ENCODE measurements at regions not wholly inside any gene's neighbourhood (a gene's known extent, or its start where the extent isn't known, plus 50 kb on each side); places are given as distances from the start of the nearest gene placed in this dataset.
"Not testable (repeated sequence)": the region's sequence is repeated elsewhere in the genome, so short reads cannot be mapped to it uniquely, and the experiment has no call there.

DNA sequence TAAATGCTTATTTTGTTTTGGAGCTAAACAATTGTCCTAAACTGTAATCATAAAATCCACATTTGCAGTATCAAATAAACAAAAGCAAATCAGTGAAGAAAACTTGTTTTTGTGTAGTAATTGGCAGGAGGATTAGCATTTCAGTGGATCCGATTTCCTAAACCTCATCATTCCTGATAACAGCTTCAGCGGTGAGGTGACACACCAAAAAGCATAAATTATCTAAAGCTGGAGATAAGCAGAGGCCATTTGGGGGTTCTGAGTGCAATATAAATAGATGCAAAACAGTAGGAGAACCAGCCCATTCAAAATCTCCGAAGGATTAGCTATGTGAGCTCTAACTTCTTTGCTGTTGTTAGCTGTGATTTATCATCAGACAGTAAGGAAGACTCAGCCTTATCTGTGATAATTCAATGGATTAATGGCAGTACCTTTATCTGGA, 235.8 kb downstream of the EPHA7 start:
- DNase-seq = no peak

- DNase-seq = no peak
These were observed 236.3 kb downstream of the EPHA7 start for GRCh38 chr6:93182938-93183479.

GRCh38 chr6:93177918-93178317, 241.4 kb downstream of the EPHA7 start:
- no peak for DNase-seq

GRCh38 chr6:93177438-93177837, 241.9 kb downstream of the EPHA7 start:
- DNase-seq = no peak

DNA sequence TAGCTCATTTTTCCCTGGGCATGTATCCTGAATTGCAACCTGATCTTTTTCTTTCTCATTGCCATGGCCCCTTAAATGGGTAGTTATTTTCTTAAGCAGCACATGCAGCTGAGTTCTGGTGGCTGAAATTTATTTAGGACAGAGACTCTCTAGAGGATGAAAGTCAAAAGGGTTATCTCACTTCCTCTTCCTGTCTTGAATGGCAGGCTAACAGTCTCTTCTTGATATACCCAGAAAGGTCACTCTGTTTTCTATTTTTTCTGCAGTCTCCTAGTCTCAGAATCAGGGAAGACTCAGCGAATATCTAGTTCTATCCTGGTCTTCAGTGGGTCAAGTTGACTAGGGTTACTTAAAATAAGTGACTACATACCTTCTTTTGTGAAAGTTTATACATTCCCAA, 243.3 kb downstream of the EPHA7 start:
- no peak for DNase-seq

GRCh38 chr6:93173573-93173972, 245.8 kb downstream of the EPHA7 start:
- DNase-seq = not testable (repeated sequence)

- no peak for DNase-seq
These were observed 253.4 kb downstream of the EPHA7 start for GRCh38 chr6:93165850-93166430.

DNA sequence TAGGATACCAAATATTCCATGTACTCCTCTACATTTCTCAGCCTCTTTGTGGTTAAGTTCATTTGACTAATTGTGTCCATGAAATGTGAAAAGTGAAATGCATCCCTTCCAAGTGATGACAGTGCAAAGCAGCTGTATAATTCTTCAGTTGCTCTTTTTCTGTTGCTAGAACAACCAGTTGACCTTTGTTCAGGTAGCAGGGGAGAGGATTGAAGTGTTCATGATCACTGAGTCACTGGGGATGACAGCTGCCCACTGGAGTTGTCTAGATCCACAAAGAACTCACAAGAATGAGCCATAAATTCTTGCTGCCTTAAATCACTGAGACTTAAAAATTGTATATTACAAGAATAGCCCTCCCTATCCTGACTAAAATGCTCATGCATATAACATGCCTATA, 254.6 kb downstream of the EPHA7 start:
- peak; percentile 15 for DNase-seq

DNA sequence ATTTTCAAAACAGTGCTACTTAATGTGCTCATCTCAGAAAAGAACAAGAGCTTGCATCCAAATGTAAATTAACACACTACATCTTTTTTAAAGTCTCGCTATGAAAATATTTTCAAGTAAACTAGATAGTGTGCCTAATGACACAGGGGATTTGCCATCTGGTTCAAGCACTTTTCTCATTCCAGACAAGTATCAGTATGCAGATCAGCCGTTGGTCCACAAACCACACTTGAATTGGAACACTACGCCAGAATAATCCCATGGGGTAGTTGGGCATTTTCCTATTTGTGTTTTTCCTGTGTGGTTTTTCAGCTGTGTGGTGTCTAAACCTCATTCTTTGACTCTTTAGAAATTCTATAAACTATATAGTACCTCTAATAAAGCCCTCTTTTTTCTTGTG, 256.2 kb downstream of the EPHA7 start:
- no peak for DNase-seq

DNA sequence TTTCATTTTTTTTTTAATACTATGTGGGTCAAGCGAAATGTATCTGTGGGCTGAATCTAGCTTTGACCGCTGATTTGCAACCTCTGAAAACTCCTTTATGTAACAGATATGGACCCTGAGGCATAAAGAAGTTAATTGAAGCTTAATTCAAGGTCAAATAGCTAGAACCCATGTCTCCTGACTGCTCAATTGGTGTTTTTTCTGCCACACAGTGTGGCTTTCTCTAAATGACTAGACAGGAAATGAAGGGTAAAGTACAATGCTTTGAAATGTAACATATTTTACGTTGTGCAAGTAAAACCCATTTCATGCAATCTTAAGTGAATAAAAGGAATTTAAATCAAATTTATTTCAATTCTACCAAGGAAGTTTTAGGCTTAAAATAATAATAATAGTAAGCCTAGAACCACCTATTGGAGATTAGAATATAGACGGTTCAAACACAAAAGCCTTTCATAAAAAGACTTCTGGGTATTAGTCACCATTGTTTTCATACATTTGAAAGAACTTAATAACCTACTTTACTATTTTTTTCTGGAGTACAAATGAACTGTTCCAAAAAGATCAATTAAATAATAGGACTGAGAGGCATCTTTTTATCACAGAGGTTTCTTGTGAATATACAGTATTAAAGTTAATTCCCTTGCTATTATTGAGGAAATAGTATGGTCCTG, 279.8 kb downstream of the EPHA7 start:
- no peak for DNase-seq

- DNase-seq = no peak
These were observed 283.2 kb downstream of the EPHA7 start for GRCh38 chr6:93136111-93136510.

GRCh38 chr6:93124006-93124632, 295.2 kb downstream of the EPHA7 start:
- DNase-seq = no peak

- DNase-seq = no peak
These were observed 295.8 kb downstream of the EPHA7 start for GRCh38 chr6:93123585-93123984.

DNA sequence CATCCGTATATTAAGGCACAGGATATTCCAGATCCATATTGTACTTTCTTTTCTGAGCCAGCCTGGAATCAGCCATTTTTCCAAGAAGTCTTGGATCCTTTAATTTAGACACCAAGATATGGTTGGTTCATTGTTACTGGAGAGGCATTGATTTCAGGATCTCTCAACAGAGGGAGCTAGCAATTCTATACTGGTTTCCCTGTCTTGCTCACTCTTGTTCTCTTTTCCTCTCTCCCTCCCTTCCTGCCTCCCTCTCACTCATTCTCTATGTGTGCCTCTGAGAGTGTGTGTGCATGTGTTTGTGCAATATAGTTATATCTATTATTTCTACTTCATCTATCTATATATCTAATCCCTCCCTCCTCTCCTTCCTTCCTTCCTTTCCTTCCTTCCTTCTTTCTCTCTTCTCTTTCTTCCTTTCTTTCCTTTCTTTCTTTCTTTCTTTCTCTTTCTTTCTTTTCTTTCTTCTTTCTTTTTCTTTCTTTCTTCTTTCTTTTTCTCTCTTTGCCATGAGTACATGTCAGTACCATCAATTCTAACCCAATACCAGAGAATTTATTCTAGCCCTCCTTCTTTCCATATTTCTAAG, 299.1 kb downstream of the EPHA7 start:
- DNase-seq = no peak

- DNase-seq = no peak
These were observed 313.5 kb downstream of the EPHA7 start for GRCh38 chr6:93105907-93106306.

GRCh38 chr6:93105017-93105416, 314.3 kb downstream of the EPHA7 start:
- DNase-seq = peak; percentile 19

- no peak for DNase-seq
These were observed 315.1 kb downstream of the EPHA7 start for GRCh38 chr6:93104195-93104817.

DNA sequence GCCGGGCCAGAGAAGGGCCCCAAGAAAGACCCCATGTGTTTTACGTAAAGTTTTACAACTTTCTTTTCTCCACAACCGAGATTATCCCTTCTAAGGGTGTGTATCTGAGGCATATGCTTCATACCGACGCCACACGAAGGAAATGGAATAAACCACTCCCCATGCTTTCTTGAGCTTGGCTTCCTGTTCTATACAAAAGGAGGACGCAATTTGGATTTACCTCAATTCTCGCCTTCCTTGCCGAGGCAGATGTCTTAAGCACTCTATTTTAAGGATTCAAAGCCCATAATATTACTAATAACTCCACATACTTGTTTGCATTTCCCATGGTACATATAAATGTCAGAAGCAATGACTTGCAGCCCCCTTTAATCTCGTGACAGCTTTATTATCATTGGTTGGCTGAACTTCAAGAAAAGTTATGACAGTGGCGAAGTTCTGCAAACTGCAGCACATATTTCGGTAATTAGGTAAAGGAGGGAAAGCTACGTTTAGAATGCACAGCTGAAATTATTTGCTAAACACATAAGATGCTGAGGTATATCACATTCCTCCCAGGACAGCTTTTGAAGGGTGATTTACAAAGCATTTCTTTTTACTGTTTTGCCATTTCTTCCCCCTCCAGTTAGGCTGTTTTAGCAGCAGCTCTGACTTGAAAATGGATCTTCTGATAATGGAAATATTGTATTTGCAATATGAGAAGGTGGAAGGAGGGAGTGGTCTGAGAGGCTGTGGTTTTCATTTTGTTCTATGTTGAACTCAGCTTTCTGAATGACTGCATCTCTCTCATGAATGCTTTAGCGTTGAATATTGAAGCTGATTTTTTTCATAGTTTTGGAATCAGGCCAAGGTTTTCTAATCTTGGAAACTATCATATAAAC, 330.5 kb downstream of the EPHA7 start:
- DNase-seq = no peak

DNA sequence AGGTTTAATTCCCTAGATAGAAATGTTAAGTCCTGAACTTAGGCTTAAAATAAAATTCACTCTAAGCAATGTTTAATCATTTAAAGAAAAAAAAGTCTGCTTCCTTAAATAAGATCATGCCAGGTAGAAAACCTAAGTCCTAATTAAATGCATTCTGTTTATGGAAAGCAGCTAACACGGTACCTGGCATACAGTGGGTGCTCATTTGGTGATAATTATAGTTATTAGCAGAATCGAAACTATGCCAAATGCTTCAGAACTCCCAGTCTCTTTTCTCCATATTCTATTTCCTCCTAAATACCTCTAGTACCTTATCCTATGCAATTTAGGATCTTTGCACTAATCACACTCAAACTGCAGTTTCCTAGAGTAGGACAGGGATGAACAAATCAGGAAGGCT, 331.8 kb downstream of the EPHA7 start:
- no peak for DNase-seq

DNA sequence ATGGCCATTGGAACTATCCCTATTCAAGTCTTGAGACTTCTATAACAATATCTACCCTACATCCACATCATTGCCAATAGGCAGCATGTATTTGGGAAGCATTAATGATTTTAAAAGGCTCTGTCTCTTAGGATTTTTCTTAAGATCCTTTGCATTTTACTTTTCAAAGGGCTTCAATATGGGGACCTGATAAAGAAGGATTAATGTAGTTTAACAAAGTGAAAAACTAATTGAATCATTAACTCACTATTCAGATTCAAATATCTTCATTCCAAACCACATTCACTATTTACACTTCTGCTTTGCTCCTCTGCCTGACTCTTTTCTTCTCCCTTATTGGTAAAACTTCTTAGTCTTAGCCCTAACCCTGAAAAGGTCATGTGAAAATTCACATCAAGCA, 333.0 kb downstream of the EPHA7 start:
- DNase-seq = no peak

- no peak for DNase-seq
These were observed 335.8 kb downstream of the EPHA7 start for GRCh38 chr6:93083337-93084230.
